ENCODE measurements at regions not wholly inside any gene's neighbourhood (a gene's known extent, or its start where the extent isn't known, plus 50 kb on each side); places are given as distances from the start of the nearest gene placed in this dataset.
A peak's percentile ranks its signal among the peaks of the same experiment; 100 is the strongest.

- no peak for DNase-seq (ENCODE audit: low read depth)
Observed at GRCh38 chr16:47971225-47971624, 184.6 kb downstream of the ABCC12 start.

- DNase-seq (ENCODE audit: low read depth): peak; percentile 6
Observed at GRCh38 chr16:47970291-47970931, 185.4 kb downstream of the ABCC12 start.

- DNase-seq (ENCODE audit: low read depth): no peak
Observed at GRCh38 chr16:47967374-47967773, 188.4 kb downstream of the ABCC12 start.

GRCh38 chr16:47966325-47966724 is 189.5 kb downstream of the ABCC12 start:
- no peak for DNase-seq (ENCODE audit: low read depth)

GRCh38 chr16:47965439-47965838 is 190.4 kb downstream of the ABCC12 start:
- no peak for DNase-seq (ENCODE audit: low read depth)

GRCh38 chr16:47958726-47959125 is 197.1 kb downstream of the ABCC12 start:
- no peak for DNase-seq (ENCODE audit: low read depth)

- no peak for DNase-seq (ENCODE audit: low read depth)
Observed at GRCh38 chr16:47956916-47957315, 198.9 kb downstream of the ABCC12 start.

- no peak for DNase-seq (ENCODE audit: low read depth)
Observed at GRCh38 chr16:47949714-47950113, 206.1 kb downstream of the ABCC12 start.

GRCh38 chr16:47949276-47949675 is 206.5 kb downstream of the ABCC12 start:
- no peak for DNase-seq (ENCODE audit: low read depth)

GRCh38 chr16:47947723-47948122 is 208.1 kb downstream of the ABCC12 start:
- no peak for DNase-seq (ENCODE audit: low read depth)

- DNase-seq (ENCODE audit: low read depth): no peak
Observed at GRCh38 chr16:47946092-47946491, 209.7 kb downstream of the ABCC12 start.

GRCh38 chr16:47944589-47944988 is 211.2 kb downstream of the ABCC12 start:
- no peak for DNase-seq (ENCODE audit: low read depth)

GRCh38 chr16:47943235-47943634 is 212.6 kb downstream of the ABCC12 start:
- no peak for DNase-seq (ENCODE audit: low read depth)

- no peak for DNase-seq (ENCODE audit: low read depth)
Observed at GRCh38 chr16:47940466-47940865, 215.3 kb downstream of the ABCC12 start.

GRCh38 chr16:47939680-47940079 is 216.1 kb downstream of the ABCC12 start:
- DNase-seq (ENCODE audit: low read depth): no peak

GRCh38 chr16:47938272-47938671 is 217.5 kb downstream of the ABCC12 start:
- no peak for DNase-seq (ENCODE audit: low read depth)

GRCh38 chr16:47928008-47928407 is 227.8 kb downstream of the ABCC12 start:
- DNase-seq (ENCODE audit: low read depth): no peak

GRCh38 chr16:47927330-47927729 is 228.5 kb downstream of the ABCC12 start:
- no peak for DNase-seq (ENCODE audit: low read depth)

GRCh38 chr16:47925811-47926460 is 229.9 kb downstream of the ABCC12 start:
- no peak for DNase-seq (ENCODE audit: low read depth)

GRCh38 chr16:47924950-47925349 is 230.8 kb downstream of the ABCC12 start:
- DNase-seq (ENCODE audit: low read depth): no peak

- DNase-seq (ENCODE audit: low read depth): no peak
Observed at GRCh38 chr16:47921535-47921934, 234.3 kb downstream of the ABCC12 start.

GRCh38 chr16:47920709-47921108 is 235.1 kb downstream of the ABCC12 start:
- DNase-seq (ENCODE audit: low read depth): no peak

- DNase-seq (ENCODE audit: low read depth): no peak
Observed at GRCh38 chr16:47917118-47917517, 238.7 kb downstream of the ABCC12 start.

GRCh38 chr16:47916266-47916665 is 239.5 kb downstream of the ABCC12 start:
- no peak for DNase-seq (ENCODE audit: low read depth)
